HG03565 (cell line): ENCODE measurements at regions not wholly inside any gene's neighbourhood (a gene's known extent, or its start where the extent isn't known, plus 50 kb on each side); places are given as distances from the start of the nearest gene placed in this dataset.
"Not testable (repeated sequence)": the region's sequence is repeated elsewhere in the genome, so short reads cannot be mapped to it uniquely, and the experiment has no call there.

Experiments
- ATAC-seq: cut with Tn5 transposase; IDR thresholded peaks from one replicate; pipeline ENCODE4 v1.9.1; 2021; ENCODE audit warnings: mild to moderate bottlenecking, moderate library complexity; ENCODE audit not compliant: unreplicated experiment

- no peak for ATAC-seq
Observed at GRCh38 chr14:87261621-87262020, 731.4 kb downstream of the GALC start.

- no peak for ATAC-seq
Observed at GRCh38 chr14:87260460-87260859, 732.5 kb downstream of the GALC start.

- no peak for ATAC-seq
Observed at GRCh38 chr14:87257421-87257820, 735.6 kb downstream of the GALC start.

GRCh38 chr14:87255058-87255457 lies 737.9 kb downstream of the GALC start:
- ATAC-seq: no peak

- no peak for ATAC-seq
Observed at GRCh38 chr14:87254331-87254874, 738.6 kb downstream of the GALC start.

GRCh38 chr14:87253791-87254190 lies 739.2 kb downstream of the GALC start:
- ATAC-seq: not testable (repeated sequence)

GRCh38 chr14:87252103-87252502 lies 740.9 kb downstream of the GALC start:
- ATAC-seq: no peak

GRCh38 chr14:87251011-87251410 lies 742.0 kb downstream of the GALC start:
- no peak for ATAC-seq

- ATAC-seq: no peak
Observed at GRCh38 chr14:87241018-87241768, 751.8 kb downstream of the GALC start.

- not testable (repeated sequence) for ATAC-seq
Observed at GRCh38 chr14:87240319-87240718, 752.7 kb downstream of the GALC start.

GRCh38 chr14:87233806-87234384 lies 759.1 kb downstream of the GALC start:
- ATAC-seq: no peak

GRCh38 chr14:87233266-87233665 lies 759.7 kb downstream of the GALC start:
- ATAC-seq: no peak

GRCh38 chr14:87231336-87232026 lies 761.5 kb downstream of the GALC start:
- no peak for ATAC-seq

GRCh38 chr14:87230726-87231125 lies 762.3 kb downstream of the GALC start:
- no peak for ATAC-seq

- ATAC-seq: no peak
Observed at GRCh38 chr14:87229131-87229530, 763.9 kb downstream of the GALC start.

- no peak for ATAC-seq
Observed at GRCh38 chr14:87217023-87217422, 776.0 kb downstream of the GALC start.

GRCh38 chr14:87214558-87214957 lies 778.4 kb downstream of the GALC start:
- ATAC-seq: no peak

GRCh38 chr14:87207756-87208155 lies 785.2 kb downstream of the GALC start:
- no peak for ATAC-seq

- no peak for ATAC-seq
Observed at GRCh38 chr14:87205811-87206210, 787.2 kb downstream of the GALC start.

GRCh38 chr14:87203346-87203745 lies 789.6 kb downstream of the GALC start:
- ATAC-seq: no peak

- no peak for ATAC-seq
Observed at GRCh38 chr14:87199381-87199780, 793.6 kb downstream of the GALC start.

- no peak for ATAC-seq
Observed at GRCh38 chr14:87196436-87196835, 796.5 kb downstream of the GALC start.
